ENCODE measurements at regions not wholly inside any gene's neighbourhood (a gene's known extent, or its start where the extent isn't known, plus 50 kb on each side); places are given as distances from the start of the nearest gene placed in this dataset.

- TF ChIP-seq CTCF (IDR thresholded peaks at IDR 0.05) (no peak), POLR2A (IDR thresholded peaks at IDR 0.05) (no peak)
Measured at GRCh38 chr11:101188801-101189200, 59.2 kb upstream of the PGR start.
